GM10248 (cell line): ENCODE measurements at regions not wholly inside any gene's neighbourhood (a gene's known extent, or its start where the extent isn't known, plus 50 kb on each side); places are given as distances from the start of the nearest gene placed in this dataset.

ENCODE experiments used
- CTCF ChIA-PET: fragments of 300-600 bp; sonication (Branson Sonifier 250); formaldehyde crosslinking; extraction: SDS; loops from one replicate; lab custom pipeline; 2021; ENCODE audit warnings: antibody characterized with exemption; lab: Yijun Ruan, JAX
- POLR2A ChIA-PET: fragments of 350-650 bp; sonication (Branson Sonifier 250); formaldehyde crosslinking; extraction: SDS; loops from one replicate; lab custom pipeline; 2020; ENCODE audit warnings: antibody characterized with exemption; lab: Yijun Ruan, JAX
- DNase-seq: peaks from one replicate; pipeline ENCODE4 v3.0.0; 2012; ENCODE audit errors: extremely low spot score
- CTCF ChIP-seq: IDR thresholded peaks from 2 replicates; pipeline ENCODE4 v1.5.1; 2012; ENCODE audit warnings: mild to moderate bottlenecking, low read depth; ENCODE audit errors: extremely low read depth, missing control alignments, control extremely low read depth

GRCh38 chr3:152976239-152976638 is 141.3 kb downstream of the P2RY1 start:
- POLR2A ChIA-PET, result no interaction called here
- TF ChIP-seq CTCF, result no peak
- no peak for DNase-seq
- CTCF ChIA-PET, result interaction anchor here (1.4 to 2.2 kb wide), 3 partner anchors 9 to 36 kb away, joined by 3 to 7 read pairs (median 4); no protein-coding TSS in a partner anchor

- DNase-seq, result no peak
- POLR2A ChIA-PET, result no interaction called here
- CTCF ChIA-PET, result interaction anchor here (1.8 to 2.2 kb wide), 2 partner anchors 10 to 20 kb away, joined by 4 to 7 read pairs; no protein-coding TSS in a partner anchor
- no peak for TF ChIP-seq CTCF
Observed at GRCh38 chr3:152977366-152977765, 142.4 kb downstream of the P2RY1 start.

GRCh38 chr3:152978152-152978551 is 143.2 kb downstream of the P2RY1 start:
- ChIA-PET CTCF (no interaction called here), POLR2A (no interaction called here)
- TF ChIP-seq CTCF, result no peak
- DNase-seq, result no peak

- TF ChIP-seq CTCF, result no peak
- no peak for DNase-seq
- ChIA-PET CTCF (no interaction called here), POLR2A (no interaction called here)
Observed at GRCh38 chr3:152997526-152997925, 162.6 kb downstream of the P2RY1 start.

- CTCF ChIA-PET, result no interaction called here
- no peak for DNase-seq
- POLR2A ChIA-PET, result no interaction called here
- no peak for TF ChIP-seq CTCF
Observed at GRCh38 chr3:152998591-152998990, 163.4 kb upstream of the RAP2B start.

GRCh38 chr3:153000325-153000724 is 161.7 kb upstream of the RAP2B start:
- CTCF ChIA-PET, result interaction anchor here (1.1 kb wide), 1 partner anchor 12 kb away, joined by 4 read pairs; no protein-coding TSS in a partner anchor
- no peak for DNase-seq
- no peak for TF ChIP-seq CTCF
- POLR2A ChIA-PET, result no interaction called here
